Endothelial cell of umbilical vein (primary cell): ENCODE measurements at regions not wholly inside any gene's neighbourhood (a gene's known extent, or its start where the extent isn't known, plus 50 kb on each side); places are given as distances from the start of the nearest gene placed in this dataset.

Source experiments
- BruUV-seq: library from RNA; stranded (reverse); fragments of 400-500 nt; replicated peaks from 2 replicates; lab custom pipeline; 2021; lab: Mats Ljungman, UMichigan
- CTCF ChIA-PET: fragments of 300-600, 350-600 bp; sonication (Branson Sonifier 250); formaldehyde crosslinking; loops from one replicate; lab custom pipeline; 2021; ENCODE audit warnings: antibody characterized with exemption, inconsistent platforms; lab: Charles Lee
- POLR2A ChIA-PET: fragments of 300-600, 350-600 bp; sonication (Branson Sonifier 250); formaldehyde crosslinking; loops from one replicate; lab custom pipeline; 2021; ENCODE audit warnings: antibody characterized with exemption, inconsistent platforms; lab: Charles Lee
- DNase-seq: peaks from one replicate; pipeline ENCODE4 v3.0.0-alpha.2; 2011; ENCODE audit warnings: low read depth, low spot score
- FAIRE-seq: peaks from 2 replicates; lab custom pipeline; 2011; peaks lifted over from hg19 to GRCh38; lab: Jason Lieb, UNC
- H2AFZ ChIP-seq: 2 replicates; pipeline ENCODE4 v1.6.0; 2012; ENCODE audit warnings: low read depth, low read length, control low read depth, inconsistent platforms
- H3K27ac ChIP-seq: 2 replicates; pipeline ENCODE4 v1.5.1; 2011; ENCODE audit warnings: low read depth, mild to moderate bottlenecking, control low read depth, low read length, moderate library complexity; ENCODE audit not compliant: insufficient read depth
- H3K27me3 ChIP-seq, 2 experiments: 2 replicates each; pipeline versions ENCODE4 v1.6.0 to v1.6.1; 2011; ENCODE audit warnings: low read length in 2 of 2, mixed read lengths in 1 of 2; ENCODE audit not compliant: control insufficient read depth in 2 of 2, insufficient read depth in 2 of 2
- H3K36me3 ChIP-seq, 2 experiments: 2 replicates in 1 of 2; 3 replicates in 1 of 2; pipeline ENCODE4 v1.5.1; 2011; ENCODE audit warnings: low read length in 2 of 2, mild to moderate bottlenecking in 1 of 2, moderate library complexity in 1 of 2; ENCODE audit not compliant: control insufficient read depth in 2 of 2, insufficient read depth in 2 of 2; ENCODE audit errors: extremely low read depth in 1 of 2
- H3K4me1 ChIP-seq: 3 replicates; pipeline ENCODE4 v1.5.1; 2011; ENCODE audit warnings: mild to moderate bottlenecking, low read length; ENCODE audit not compliant: control insufficient read depth, insufficient read depth; ENCODE audit errors: extremely low read depth
- H3K4me2 ChIP-seq: 2 replicates; pipeline ENCODE4 v1.6.1; 2011; ENCODE audit warnings: low read length, control low read depth, mixed read lengths; ENCODE audit not compliant: insufficient read depth
- H3K4me3 ChIP-seq, 3 experiments: fragments of 200-600 bp in 1 of 3; sonication (generic), shearing (Covaris generic) in 1 of 3; replicated peaks in 1 of 3; 2 replicates each; pipeline ENCODE4 v1.5.1; 2011 to 2016; ENCODE audit warnings: control low read depth in 3 of 3, low read length in 3 of 3, mild to moderate bottlenecking in 2 of 3, inconsistent platforms in 1 of 3, low read depth in 1 of 3, moderate library complexity in 1 of 3; ENCODE audit not compliant: insufficient read depth in 1 of 3
- H3K79me2 ChIP-seq: 2 replicates; pipeline ENCODE4 v1.6.0; 2012; ENCODE audit warnings: low read length, inconsistent platforms; ENCODE audit not compliant: control insufficient read depth, insufficient read depth
- H3K9ac ChIP-seq: replicated peaks from 2 replicates; pipeline ENCODE3; 2011; ENCODE audit warnings: low read length, control low read depth; ENCODE audit not compliant: insufficient read depth; ENCODE audit errors: extremely low read depth
- H3K9me1 ChIP-seq: replicated peaks from 3 replicates; pipeline ENCODE4 v1.6.0; 2011; ENCODE audit warnings: mild to moderate bottlenecking, low read length; ENCODE audit not compliant: control insufficient read depth, insufficient read depth; ENCODE audit errors: extremely low read depth
- H3K9me3 ChIP-seq: replicated peaks from 2 replicates; pipeline ENCODE4 v1.5.1; 2012; ENCODE audit warnings: low read length, inconsistent platforms; ENCODE audit not compliant: control insufficient read depth, insufficient read depth
- H4K20me1 ChIP-seq: replicated peaks from 2 replicates; pipeline ENCODE3; 2011; ENCODE audit warnings: mild to moderate bottlenecking, low read length; ENCODE audit not compliant: control insufficient read depth, insufficient read depth; ENCODE audit errors: extremely low read depth
- CTCF ChIP-seq, 2 donors: IDR thresholded peaks; 1 replicate in 1 of 2; 2 replicates in 1 of 2; pipeline ENCODE4 v1.5.1; 2011; ENCODE audit warnings: low read length in 2 of 2, mild to moderate bottlenecking in 2 of 2, moderate library complexity in 2 of 2, control low read depth in 1 of 2, inconsistent platforms in 1 of 2, low read depth in 1 of 2; ENCODE audit not compliant: insufficient read depth in 1 of 2; ENCODE audit errors: extremely low read depth in 1 of 2
- EZH2 ChIP-seq: IDR thresholded peaks from 2 replicates; pipeline ENCODE4 v1.6.1; 2012; ENCODE audit warnings: borderline replicate concordance, low read depth, mild to moderate bottlenecking, moderate library complexity, low read length, inconsistent platforms; ENCODE audit not compliant: severe bottlenecking
- FOS ChIP-seq: IDR thresholded peaks from 2 replicates; pipeline ENCODE4 v1.6.1; 2011; ENCODE audit warnings: mild to moderate bottlenecking, low read length, moderate library complexity, borderline replicate concordance; ENCODE audit not compliant: insufficient read depth
- GATA2 ChIP-seq: IDR thresholded peaks from 2 replicates; pipeline ENCODE4 v1.7.0; 2011; ENCODE audit warnings: low read depth, mild to moderate bottlenecking, moderate library complexity, mixed read lengths, low read length; ENCODE audit not compliant: insufficient read length, insufficient read depth
- JUN ChIP-seq: IDR thresholded peaks from 2 replicates; pipeline ENCODE4 v1.6.1; 2011; ENCODE audit warnings: borderline replicate concordance, low read depth; ENCODE audit not compliant: insufficient read length, insufficient read depth
- MAX ChIP-seq: IDR thresholded peaks from 2 replicates; pipeline ENCODE4 v1.6.1; 2011; ENCODE audit not compliant: insufficient read depth, insufficient read length
- MYC ChIP-seq: IDR thresholded peaks from one replicate; pipeline ENCODE4 v1.6.1; 2011; ENCODE audit warnings: mild to moderate bottlenecking, low read depth, low read length
- POLR2A ChIP-seq: IDR thresholded peaks from 2 replicates; pipeline ENCODE4 v1.6.1; 2012; ENCODE audit warnings: low read depth, mild to moderate bottlenecking, control low read depth, low read length
- POLR2AphosphoS5 ChIP-seq: IDR thresholded peaks from 2 replicates; pipeline ENCODE4 v1.6.1; 2012; ENCODE audit warnings: low read depth, mild to moderate bottlenecking, control low read depth, low read length, moderate library complexity; ENCODE audit not compliant: insufficient read depth
- dilution Hi-C: fragments of 300-500 bp; cut with MboI; formaldehyde crosslinking; loops from one replicate; pipeline ENCODE4 v1.15.0; 2019; ENCODE audit warnings: low sequenced_read_pairs; ENCODE audit not compliant: extremely low pct_ligation_motif_present
- intact Hi-C: fragments of 100-400 bp; cut with micrococcal nuclease; formaldehyde crosslinking; loops from one replicate; pipeline ENCODE4 v1.10.0; 2022

- no peak overlapping the region for H3K4me2 ChIP-seq
- H3K9me1 ChIP-seq, result no peaks in the 10 kb centered on the region
- dilution Hi-C loops (no loop called here), intact Hi-C loops (no loop called here)
- peaks cover 0 to 3% of the 10 kb centered on the region in 2 experiments for H3K27me3 ChIP-seq
- BruUV-seq, result no TSS peak
- POLR2A ChIA-PET, result no interaction called here
- H4K20me1 ChIP-seq, result no peaks in the 10 kb centered on the region
- no peaks in the 10 kb centered on the region for H3K9me3 ChIP-seq
- no peaks in the 10 kb centered on the region for H3K36me3 ChIP-seq
- no peaks in the 10 kb centered on the region for H3K4me1 ChIP-seq
- no peaks in the 10 kb centered on the region for H3K79me2 ChIP-seq
- FAIRE-seq, result no peak
- CTCF ChIA-PET, result interaction anchor here (0.7 kb wide), 2 partner anchors 73 to 267 kb away, joined by 3 to 4 read pairs; no protein-coding TSS in a partner anchor
- H2AFZ ChIP-seq, result no peak overlapping the region
- H3K27ac ChIP-seq, result no peak overlapping the region
- H3K9ac ChIP-seq, result no peak overlapping the region
- H3K4me3 ChIP-seq, result no peak overlapping the region
- TF ChIP-seq GATA2, result no peak
- no peak for TF ChIP-seq JUN
- no peak for TF ChIP-seq EZH2
- TF ChIP-seq POLR2AphosphoS5, result no peak
- no peak for TF ChIP-seq FOS
- no peak for TF ChIP-seq MYC
- TF ChIP-seq MAX, result no peak
- TF ChIP-seq CTCF (IDR thresholded peaks at IDR 0.05; ENCODE audit: extremely low read depth in 1 of 2, insufficient read depth in 1 of 2, low read depth in 1 of 2, low read length in 2 of 2), result no peak
- no peak for TF ChIP-seq POLR2A
- no peak for DNase-seq
These were observed 102.7 kb upstream of the CCSER1 start for GRCh38 chr4:90024519-90024918.
